ENCODE measurements at regions not wholly inside any gene's neighbourhood (a gene's known extent, or its start where the extent isn't known, plus 50 kb on each side); places are given as distances from the start of the nearest gene placed in this dataset.

DNA sequence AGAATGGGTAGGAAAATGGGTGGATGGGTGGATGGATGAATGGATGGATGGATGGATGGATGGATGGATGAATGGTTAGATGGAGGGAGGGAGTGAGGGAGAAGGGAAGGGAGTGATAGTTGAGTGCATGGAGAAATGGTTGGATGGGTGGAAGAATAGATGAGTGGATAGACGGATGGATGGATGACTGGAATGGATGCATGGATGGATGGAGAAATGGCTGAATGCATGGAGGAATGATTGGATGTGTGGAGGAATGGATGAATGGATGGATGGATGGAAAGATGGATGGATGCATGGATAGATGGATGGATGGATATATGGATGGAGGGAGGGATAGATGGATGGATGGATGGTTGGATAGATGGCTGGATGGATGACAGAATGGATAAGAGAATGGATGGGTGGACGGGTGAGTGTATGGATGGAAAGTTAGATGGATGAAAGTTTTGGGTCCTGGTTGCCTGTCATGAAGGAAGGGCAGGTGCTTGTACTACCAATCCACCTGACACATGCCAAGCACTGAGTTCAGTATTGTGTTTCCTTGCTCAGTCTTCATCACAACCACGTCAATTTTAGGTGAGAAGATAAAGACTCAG is 286.5 kb upstream of the RTL1 start:
- no peaks in the 10 kb centered on the region for H3K9me3 ChIP-seq (replicated peaks; ENCODE audit: control insufficient read depth, insufficient read depth, low read length)
- no peak overlapping the region for H3K27ac ChIP-seq (ENCODE audit: insufficient read depth, low read depth, low read length)
- no peaks in the 10 kb centered on the region for H3K79me2 ChIP-seq (ENCODE audit: control insufficient read depth, insufficient read depth, low read length)
- TF ChIP-seq MYC (IDR thresholded peaks at IDR 0.05; ENCODE audit: low read depth, low read length) (no peak), EZH2 (IDR thresholded peaks at IDR 0.05; ENCODE audit: borderline replicate concordance, low read depth, low read length, severe bottlenecking) (no peak), FOS (IDR thresholded peaks at IDR 0.05; ENCODE audit: borderline replicate concordance, insufficient read depth, low read length) (no peak), POLR2AphosphoS5 (IDR thresholded peaks at IDR 0.05; ENCODE audit: insufficient read depth, low read depth, low read length) (no peak), JUN (IDR thresholded peaks at IDR 0.05; ENCODE audit: borderline replicate concordance, insufficient read depth, insufficient read length, low read depth) (no peak), GATA2 (IDR thresholded peaks at IDR 0.05; ENCODE audit: insufficient read depth, insufficient read length, low read depth, low read length) (no peak), POLR2A (IDR thresholded peaks at IDR 0.05; ENCODE audit: low read depth, low read length) (no peak)
- TF ChIP-seq, protein P1, sequence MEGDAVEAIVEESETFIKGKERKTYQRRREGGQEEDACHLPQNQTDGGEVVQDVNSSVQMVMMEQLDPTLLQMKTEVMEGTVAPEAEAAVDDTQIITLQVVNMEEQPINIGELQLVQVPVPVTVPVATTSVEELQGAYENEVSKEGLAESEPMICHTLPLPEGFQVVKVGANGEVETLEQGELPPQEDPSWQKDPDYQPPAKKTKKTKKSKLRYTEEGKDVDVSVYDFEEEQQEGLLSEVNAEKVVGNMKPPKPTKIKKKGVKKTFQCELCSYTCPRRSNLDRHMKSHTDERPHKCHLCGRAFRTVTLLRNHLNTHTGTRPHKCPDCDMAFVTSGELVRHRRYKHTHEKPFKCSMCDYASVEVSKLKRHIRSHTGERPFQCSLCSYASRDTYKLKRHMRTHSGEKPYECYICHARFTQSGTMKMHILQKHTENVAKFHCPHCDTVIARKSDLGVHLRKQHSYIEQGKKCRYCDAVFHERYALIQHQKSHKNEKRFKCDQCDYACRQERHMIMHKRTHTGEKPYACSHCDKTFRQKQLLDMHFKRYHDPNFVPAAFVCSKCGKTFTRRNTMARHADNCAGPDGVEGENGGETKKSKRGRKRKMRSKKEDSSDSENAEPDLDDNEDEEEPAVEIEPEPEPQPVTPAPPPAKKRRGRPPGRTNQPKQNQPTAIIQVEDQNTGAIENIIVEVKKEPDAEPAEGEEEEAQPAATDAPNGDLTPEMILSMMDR (IDR thresholded peaks at IDR 0.05; ENCODE audit: extremely low read depth in 1 of 2, insufficient read depth in 1 of 2, low read depth in 1 of 2, low read length in 2 of 2) = no peak
- TF ChIP-seq, protein P2, sequence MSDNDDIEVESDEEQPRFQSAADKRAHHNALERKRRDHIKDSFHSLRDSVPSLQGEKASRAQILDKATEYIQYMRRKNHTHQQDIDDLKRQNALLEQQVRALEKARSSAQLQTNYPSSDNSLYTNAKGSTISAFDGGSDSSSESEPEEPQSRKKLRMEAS (IDR thresholded peaks at IDR 0.05; ENCODE audit: insufficient read depth, insufficient read length) = no peak
- ChIA-PET CTCF (no interaction called here), POLR2A (no interaction called here)
- H3K27me3 ChIP-seq (ENCODE audit: control insufficient read depth in 2 of 2, insufficient read depth in 2 of 2, low read length in 2 of 2) = no peaks in the 10 kb centered on the region
- dilution Hi-C loops (cut with MboI; ENCODE audit: extremely low pct_ligation_motif_present, low sequenced_read_pairs) (no loop called here), intact Hi-C loops (cut with micrococcal nuclease) (no loop called here)
- H3K9ac ChIP-seq (replicated peaks; ENCODE audit: extremely low read depth, insufficient read depth, low read length) = no peak overlapping the region
- H3K4me1 ChIP-seq (ENCODE audit: control insufficient read depth, extremely low read depth, insufficient read depth, low read length) = no peaks in the 10 kb centered on the region
- no peaks in the 10 kb centered on the region for H3K36me3 ChIP-seq (ENCODE audit: control insufficient read depth in 2 of 2, extremely low read depth in 1 of 2, insufficient read depth in 2 of 2, low read length in 2 of 2)
- H2AFZ ChIP-seq (ENCODE audit: low read depth, low read length) = no peak overlapping the region
- FAIRE-seq = no peak
- no TSS peak for BruUV-seq (replicated peaks)
- no peaks in the 10 kb centered on the region for H4K20me1 ChIP-seq (replicated peaks; ENCODE audit: control insufficient read depth, extremely low read depth, insufficient read depth, low read length)
- no peak overlapping the region for H3K4me2 ChIP-seq (ENCODE audit: insufficient read depth, low read length)
- no peaks in the 10 kb centered on the region for H3K9me1 ChIP-seq (replicated peaks; ENCODE audit: control insufficient read depth, extremely low read depth, insufficient read depth, low read length)
- H3K4me3 ChIP-seq (replicated peaks in 1 of 3; ENCODE audit: insufficient read depth in 1 of 3, low read depth in 1 of 3, low read length in 3 of 3) = no peak overlapping the region
- no peak for DNase-seq (ENCODE audit: low read depth, low spot score)

Data from endothelial cell of umbilical vein (primary cell).